ENCODE measurements at regions not wholly inside any gene's neighbourhood (a gene's known extent, or its start where the extent isn't known, plus 50 kb on each side); places are given as distances from the start of the nearest gene placed in this dataset.

- no peak for DNase-seq (ENCODE audit: low spot score)
These were observed 847.3 kb upstream of the SOX11 start for GRCh38 chr2:4844881-4845280.

GRCh38 chr2:4862031-4862430, 830.2 kb upstream of the SOX11 start:
- DNase-seq (ENCODE audit: low spot score) = no peak

- no peak for DNase-seq (ENCODE audit: low spot score)
These were observed 826.0 kb upstream of the SOX11 start for GRCh38 chr2:4866198-4866597.

- DNase-seq (ENCODE audit: low spot score) = no peak
These were observed 823.7 kb upstream of the SOX11 start for GRCh38 chr2:4868466-4868865.

- DNase-seq (ENCODE audit: low spot score) = no peak
These were observed 823.0 kb upstream of the SOX11 start for GRCh38 chr2:4869154-4869553.

- DNase-seq (ENCODE audit: low spot score) = no peak
These were observed 818.8 kb upstream of the SOX11 start for GRCh38 chr2:4873364-4873763.

- DNase-seq (ENCODE audit: low spot score) = no peak
These were observed 818.1 kb upstream of the SOX11 start for GRCh38 chr2:4873876-4874593.

- DNase-seq (ENCODE audit: low spot score) = no peak
These were observed 809.8 kb upstream of the SOX11 start for GRCh38 chr2:4882421-4882820.

- no peak for DNase-seq (ENCODE audit: low spot score)
These were observed 809.2 kb upstream of the SOX11 start for GRCh38 chr2:4882941-4883340.

- no peak for DNase-seq (ENCODE audit: low spot score)
These were observed 808.8 kb upstream of the SOX11 start for GRCh38 chr2:4883375-4883774.

- no peak for DNase-seq (ENCODE audit: low spot score)
These were observed 808.0 kb upstream of the SOX11 start for GRCh38 chr2:4884117-4884571.

GRCh38 chr2:4891394-4891793, 800.8 kb upstream of the SOX11 start:
- no peak for DNase-seq (ENCODE audit: low spot score)

GRCh38 chr2:4895371-4895770, 796.8 kb upstream of the SOX11 start:
- no peak for DNase-seq (ENCODE audit: low spot score)

- DNase-seq (ENCODE audit: low spot score) = no peak
These were observed 793.5 kb upstream of the SOX11 start for GRCh38 chr2:4898706-4899105.

GRCh38 chr2:4900242-4900641, 791.9 kb upstream of the SOX11 start:
- no peak for DNase-seq (ENCODE audit: low spot score)

- DNase-seq (ENCODE audit: low spot score) = no peak
These were observed 791.1 kb upstream of the SOX11 start for GRCh38 chr2:4900861-4901770.

GRCh38 chr2:4903656-4904348, 788.4 kb upstream of the SOX11 start:
- no peak for DNase-seq (ENCODE audit: low spot score)

GRCh38 chr2:4908461-4908860, 783.7 kb upstream of the SOX11 start:
- DNase-seq (ENCODE audit: low spot score) = no peak

- DNase-seq (ENCODE audit: low spot score) = no peak
These were observed 782.7 kb upstream of the SOX11 start for GRCh38 chr2:4909346-4910009.

- no peak for DNase-seq (ENCODE audit: low spot score)
These were observed 778.1 kb upstream of the SOX11 start for GRCh38 chr2:4914036-4914435.

- no peak for DNase-seq (ENCODE audit: low spot score)
These were observed 777.6 kb upstream of the SOX11 start for GRCh38 chr2:4914551-4914950.

- no peak for DNase-seq (ENCODE audit: low spot score)
These were observed 776.8 kb upstream of the SOX11 start for GRCh38 chr2:4915357-4915756.
